GM12891 (cell line): ENCODE measurements at regions not wholly inside any gene's neighbourhood (a gene's known extent, or its start where the extent isn't known, plus 50 kb on each side); places are given as distances from the start of the nearest gene placed in this dataset.

ENCODE experiments used
- DNase-seq: peaks from one replicate; pipeline ENCODE4 v3.0.0; 2011; ENCODE audit warnings: low spot score; ENCODE audit not compliant: insufficient read length
- FAIRE-seq: peaks from 2 replicates; lab custom pipeline; 2011; peaks lifted over from hg19 to GRCh38; lab: Jason Lieb, UNC
- PAX5 ChIP-seq: IDR thresholded peaks from 2 replicates; pipeline ENCODE4 v1.6.1; 2011; ENCODE audit warnings: low read length, moderate library complexity, mild to moderate bottlenecking; ENCODE audit not compliant: insufficient read depth, severe bottlenecking
- POLR2A ChIP-seq: IDR thresholded peaks from 2 replicates; pipeline ENCODE4 v1.6.1; 2011; ENCODE audit warnings: low read depth, low read length, control low read depth
- POLR2AphosphoS5 ChIP-seq: IDR thresholded peaks from 2 replicates; pipeline ENCODE4 v1.6.1; 2011; ENCODE audit warnings: low read depth, low read length, control low read depth
- POU2F2 ChIP-seq: IDR thresholded peaks from 2 replicates; pipeline ENCODE4 v1.6.1; 2011; ENCODE audit warnings: low read depth, mild to moderate bottlenecking, control low read depth, low read length, moderate library complexity
- SPI1 ChIP-seq: IDR thresholded peaks from 2 replicates; pipeline ENCODE4 v1.6.1; 2011; ENCODE audit warnings: low read depth, low read length, control low read depth
- TAF1 ChIP-seq: IDR thresholded peaks from 2 replicates; pipeline ENCODE4 v1.6.1; 2011; ENCODE audit warnings: low read depth, low read length, control low read depth

- DNase-seq: peak; percentile 57
- TF ChIP-seq POU2F2 (peak; percentile 78), POLR2A (no peak), TAF1 (no peak), SPI1 (peak; percentile 76)
- FAIRE-seq: peak; percentile 77
Measured at GRCh38 chr3:127483902-127484591, 106.5 kb downstream of the TPRA1 start.

- TF ChIP-seq POLR2AphosphoS5 (no peak), SPI1 (no peak), PAX5 (no peak), TAF1 (no peak), POU2F2 (no peak), POLR2A (no peak)
- DNase-seq (no peak), FAIRE-seq (no peak)
Measured at GRCh38 chr3:127483005-127483641, 107.4 kb downstream of the TPRA1 start.

- DNase-seq: no peak
- FAIRE-seq: no peak
- no peak for TF ChIP-seq PAX5
- no peak for TF ChIP-seq TAF1
- no peak for TF ChIP-seq SPI1
- TF ChIP-seq POU2F2: no peak
Measured at GRCh38 chr3:127482216-127483004, 108.1 kb downstream of the TPRA1 start.

GRCh38 chr3:127480196-127480954, 110.2 kb downstream of the TPRA1 start:
- no peak for TF ChIP-seq POLR2AphosphoS5
- TF ChIP-seq POLR2A: no peak
- TF ChIP-seq TAF1: no peak
- TF ChIP-seq POU2F2: no peak
- TF ChIP-seq SPI1: no peak
- TF ChIP-seq PAX5: no peak
- FAIRE-seq: no peak
- no peak for DNase-seq

GRCh38 chr3:127479449-127479848, 111.1 kb downstream of the TPRA1 start:
- no peak for FAIRE-seq
- no peak for TF ChIP-seq POU2F2
- TF ChIP-seq TAF1: no peak
- no peak for TF ChIP-seq POLR2AphosphoS5
- no peak for TF ChIP-seq PAX5
- no peak for TF ChIP-seq SPI1
- no peak for TF ChIP-seq POLR2A
- DNase-seq: no peak

GRCh38 chr3:127478922-127479321, 111.6 kb downstream of the TPRA1 start:
- FAIRE-seq (no peak), DNase-seq (no peak)
- TF ChIP-seq POLR2AphosphoS5 (no peak), PAX5 (no peak), TAF1 (no peak), POU2F2 (no peak), POLR2A (no peak), SPI1 (no peak)

GRCh38 chr3:127477396-127477795, 113.1 kb downstream of the TPRA1 start:
- TF ChIP-seq POLR2A: no peak
- TF ChIP-seq POU2F2: no peak
- no peak for TF ChIP-seq PAX5
- TF ChIP-seq POLR2AphosphoS5: no peak
- no peak for TF ChIP-seq TAF1
- TF ChIP-seq SPI1: no peak
- FAIRE-seq (no peak), DNase-seq (no peak)

- TF ChIP-seq POU2F2 (no peak), PAX5 (no peak), POLR2AphosphoS5 (no peak), POLR2A (no peak), TAF1 (no peak), SPI1 (no peak)
- no peak for DNase-seq
- no peak for FAIRE-seq
Measured at GRCh38 chr3:127476936-127477335, 113.6 kb downstream of the TPRA1 start.
